GM23248 (cell line): ENCODE measurements at regions not wholly inside any gene's neighbourhood (a gene's known extent, or its start where the extent isn't known, plus 50 kb on each side); places are given as distances from the start of the nearest gene placed in this dataset.

Experiments
- EZH2 ChIP-seq: fragments of 200-600 bp; sonication (generic); IDR thresholded peaks from 2 replicates; pipeline ENCODE4 v1.6.1; 2018; ENCODE audit warnings: antibody characterized with exemption, mild to moderate bottlenecking; ENCODE audit not compliant: insufficient read depth, poor library complexity, severe bottlenecking
- EZH2phosphoT487 ChIP-seq: fragments of 200-600 bp; sonication (generic); IDR thresholded peaks from 2 replicates; pipeline ENCODE4 v1.6.1; 2018; ENCODE audit warnings: antibody characterized with exemption, moderate library complexity, mild to moderate bottlenecking, low read depth; ENCODE audit not compliant: insufficient read depth

DNA sequence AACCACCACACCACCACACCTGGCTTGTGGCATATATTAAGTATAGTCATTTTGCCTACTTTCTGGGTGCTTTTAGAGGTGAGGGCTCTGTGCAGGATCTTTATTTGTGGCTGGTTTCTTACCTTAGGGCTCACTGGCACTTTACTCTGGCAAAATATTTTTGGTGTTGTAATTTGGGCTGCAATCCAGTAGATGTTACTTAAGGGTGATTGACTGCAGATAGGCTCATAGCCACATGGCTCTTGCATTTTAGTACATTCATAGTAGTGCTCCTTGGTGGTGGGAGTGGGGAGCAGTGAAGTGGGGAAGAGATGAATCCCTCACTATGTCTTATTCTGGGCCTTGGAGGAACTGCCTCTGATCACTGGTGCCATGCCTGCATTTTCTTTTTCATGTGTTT is 376.1 kb upstream of the GRIN3A start:
- TF ChIP-seq EZH2 (no peak), EZH2phosphoT487 (no peak)
